22Rv1 (cell line): ENCODE measurements at regions not wholly inside any gene's neighbourhood (a gene's known extent, or its start where the extent isn't known, plus 50 kb on each side); places are given as distances from the start of the nearest gene placed in this dataset.

Experiments
- H3K27ac ChIP-seq: fragments of 450-650 bp; 2 replicates; pipeline ENCODE4 v1.5.1; 2017
- CTCF ChIP-seq: fragments of 450-650 bp; IDR thresholded peaks from 2 replicates; pipeline ENCODE4 v1.5.1; 2017; ENCODE audit warnings: mild to moderate bottlenecking
- ZFX ChIP-seq: fragments of 450-650 bp; IDR thresholded peaks from 2 replicates; pipeline ENCODE4 v1.6.1; 2017; ENCODE audit warnings: antibody characterized with exemption, borderline replicate concordance

DNA sequence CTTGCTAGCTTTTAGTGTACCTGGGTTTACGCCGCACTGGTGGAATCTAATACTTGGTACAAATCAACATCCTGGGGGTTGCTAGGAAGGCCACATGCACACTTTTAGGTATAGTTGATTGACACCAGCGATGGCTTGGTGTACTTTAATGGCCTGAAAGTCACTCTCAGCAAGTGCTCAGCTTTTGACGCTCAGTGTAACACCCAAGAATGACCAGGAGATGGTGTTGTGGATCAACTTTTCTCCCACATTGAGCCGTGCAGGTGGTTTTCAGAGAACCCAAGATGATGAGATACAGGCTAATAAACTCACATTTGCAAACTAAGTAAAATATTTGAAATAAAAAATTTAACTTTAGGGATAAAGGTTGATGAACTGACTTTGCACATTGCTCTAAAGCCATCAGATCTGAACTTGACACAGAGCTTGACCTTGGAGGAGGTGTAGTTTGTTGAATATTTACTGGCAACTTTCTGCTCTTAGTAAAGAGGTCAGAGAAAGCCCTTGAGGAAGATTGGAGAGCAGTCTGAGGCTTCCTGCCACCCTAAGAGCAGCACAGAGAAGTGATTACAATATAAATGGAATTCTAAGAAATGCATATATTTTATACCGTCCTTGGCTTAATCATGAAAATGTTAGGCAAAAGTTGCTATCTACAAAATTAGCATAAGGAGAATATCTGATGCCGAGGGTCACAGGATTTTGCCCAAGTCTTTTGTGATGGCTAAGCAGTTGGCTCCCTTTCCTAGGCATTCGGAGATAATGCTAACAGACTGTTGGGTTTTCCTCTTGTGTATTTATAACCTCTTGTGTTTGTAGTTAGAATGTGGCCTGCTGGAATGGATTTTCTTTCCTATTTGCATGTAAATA, 143.4 kb upstream of the RASGRP1 start:
- TF ChIP-seq ZFX: no peak
- peak; percentile 79 for TF ChIP-seq CTCF
- peak overlapping the region; percentile 59 for H3K27ac ChIP-seq

GRCh38 chr15:38708672-38709180, 144.1 kb upstream of the RASGRP1 start:
- H3K27ac ChIP-seq: peak overlapping the region; percentile 59
- TF ChIP-seq ZFX (no peak), CTCF (no peak)

DNA sequence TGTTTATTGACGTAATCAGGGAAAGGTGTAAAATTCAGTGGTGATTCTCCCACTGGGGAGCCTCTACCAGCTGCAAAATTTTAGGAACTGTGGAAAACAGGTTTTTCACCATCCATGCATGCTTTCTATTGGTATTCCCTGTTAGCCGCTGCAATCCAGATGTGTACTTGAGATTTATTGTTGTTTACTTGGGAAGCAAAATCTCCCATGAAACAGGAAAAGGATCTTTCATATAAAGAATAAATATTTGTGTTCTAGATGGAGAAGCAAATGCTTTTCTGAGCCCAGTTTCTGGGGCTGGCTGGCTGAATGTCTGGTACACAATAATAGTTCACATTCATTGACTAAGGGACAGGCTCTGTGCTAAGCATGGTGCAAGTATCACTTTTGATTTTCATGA, 144.6 kb upstream of the RASGRP1 start:
- H3K27ac ChIP-seq: peak overlapping the region; percentile 59
- TF ChIP-seq CTCF (no peak), ZFX (no peak)

DNA sequence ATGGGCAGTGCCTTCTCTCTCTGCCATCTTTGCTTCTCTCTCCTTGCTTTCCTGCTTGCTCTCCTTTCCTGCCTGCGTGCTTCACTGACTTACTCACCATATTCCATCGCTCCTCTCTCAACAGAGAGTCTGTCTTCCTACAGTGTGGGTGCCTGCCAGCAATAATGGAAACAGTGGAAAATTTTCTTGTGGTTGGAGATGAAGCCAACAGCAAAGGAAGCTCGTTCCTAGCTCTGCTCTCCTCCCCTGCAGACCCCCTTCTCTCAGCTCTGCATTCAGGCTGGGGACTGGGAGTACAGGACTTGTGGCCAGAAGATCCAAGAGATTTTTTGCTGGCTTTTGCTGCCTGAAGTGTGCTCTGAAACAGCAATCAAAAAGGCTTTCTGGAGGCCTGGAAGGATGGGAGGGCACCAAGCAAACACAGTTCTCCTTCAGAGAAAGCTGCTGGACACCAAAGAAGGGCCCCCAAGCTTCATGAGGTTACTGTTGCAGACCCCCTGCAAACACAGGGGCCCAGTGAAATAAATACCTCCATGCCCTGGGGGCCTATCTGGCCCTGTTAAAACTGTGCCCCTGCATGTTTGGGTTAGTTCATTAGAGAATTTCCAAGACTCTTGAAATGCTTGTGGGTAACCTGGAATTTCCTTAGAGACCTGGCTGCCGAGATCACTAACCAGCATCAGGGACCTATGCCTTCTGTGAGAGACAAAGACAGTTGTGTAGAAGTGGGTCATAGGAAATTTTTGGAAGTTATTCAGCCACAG, 149.9 kb upstream of the RASGRP1 start:
- H3K27ac ChIP-seq: no peak overlapping the region
- TF ChIP-seq CTCF (no peak), ZFX (no peak)

DNA sequence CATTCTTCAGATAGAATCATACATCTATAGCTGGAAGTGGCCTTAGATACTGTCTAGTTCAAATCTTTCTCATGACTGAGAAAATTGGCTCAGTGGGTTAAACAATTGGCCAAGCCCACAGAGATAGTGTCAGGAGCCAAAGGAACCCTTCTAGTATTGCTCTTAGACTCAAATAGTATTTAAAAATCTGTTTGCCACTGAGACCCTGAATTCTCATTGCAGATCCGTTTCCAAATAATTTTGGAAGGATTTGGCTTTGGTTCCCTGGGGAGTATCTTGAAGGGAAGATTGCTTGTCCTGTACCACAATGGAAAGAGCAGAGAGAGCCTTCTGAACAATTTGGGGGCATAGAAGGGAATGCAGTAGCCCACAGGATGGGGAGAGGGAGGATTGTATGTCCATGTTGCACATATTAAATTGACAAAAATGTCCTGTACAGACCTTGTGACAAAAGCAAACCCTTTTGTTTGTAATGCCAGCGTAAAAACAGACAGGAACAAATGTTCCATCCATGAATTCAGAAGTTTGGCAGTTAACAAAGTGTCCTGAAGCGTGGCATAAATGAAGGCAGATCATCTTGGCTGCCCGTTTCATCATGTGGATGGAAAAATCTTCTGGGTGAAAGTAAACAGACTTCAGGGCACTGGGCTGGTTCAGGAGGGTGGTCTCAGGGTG, 156.4 kb upstream of the RASGRP1 start:
- no peak for TF ChIP-seq ZFX
- no peak for TF ChIP-seq CTCF
- H3K27ac ChIP-seq: no peak overlapping the region

DNA sequence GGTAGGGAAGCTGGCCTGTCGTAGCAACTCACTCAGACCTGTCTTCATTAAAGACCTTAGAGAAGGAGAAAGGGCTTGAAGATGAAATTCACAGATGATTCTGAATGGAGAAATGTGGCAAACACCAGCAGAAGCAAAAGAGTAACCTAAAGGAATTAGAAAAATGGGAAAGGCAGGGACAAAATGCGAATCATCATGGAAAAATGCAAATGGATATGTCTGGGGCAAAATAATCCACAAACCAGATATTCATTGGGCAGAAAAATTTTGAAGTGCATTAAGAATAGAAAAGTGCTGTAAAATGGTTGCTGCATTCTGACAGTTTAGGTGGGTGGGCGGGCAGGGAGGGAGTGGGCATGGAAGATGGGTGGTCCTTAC, 156.9 kb upstream of the RASGRP1 start:
- no peak overlapping the region for H3K27ac ChIP-seq
- TF ChIP-seq ZFX (no peak), CTCF (no peak)
